ENCODE measurements at regions not wholly inside any gene's neighbourhood (a gene's known extent, or its start where the extent isn't known, plus 50 kb on each side); places are given as distances from the start of the nearest gene placed in this dataset.

- no peak overlapping the region for H3K27ac ChIP-seq (ENCODE audit: low read depth in 1 of 2, low read length in 2 of 2)
- DNase-seq (ENCODE audit: low spot score), result no peak
- H3K27me3 ChIP-seq (ENCODE audit: control insufficient read depth in 4 of 4, insufficient read depth in 4 of 4, low read length in 3 of 4), result no peaks in the 10 kb centered on the region
- no peak overlapping the region for H3K4me3 ChIP-seq (ENCODE audit: low read depth in 1 of 3, low read length in 3 of 3)
- peaks cover 0 to 3% (median under 1%) of the 10 kb centered on the region in 4 donors for H3K4me1 ChIP-seq (ENCODE audit: control insufficient read depth in 4 of 4, insufficient read depth in 4 of 4, low read length in 3 of 4)
- TF ChIP-seq, protein P1, sequence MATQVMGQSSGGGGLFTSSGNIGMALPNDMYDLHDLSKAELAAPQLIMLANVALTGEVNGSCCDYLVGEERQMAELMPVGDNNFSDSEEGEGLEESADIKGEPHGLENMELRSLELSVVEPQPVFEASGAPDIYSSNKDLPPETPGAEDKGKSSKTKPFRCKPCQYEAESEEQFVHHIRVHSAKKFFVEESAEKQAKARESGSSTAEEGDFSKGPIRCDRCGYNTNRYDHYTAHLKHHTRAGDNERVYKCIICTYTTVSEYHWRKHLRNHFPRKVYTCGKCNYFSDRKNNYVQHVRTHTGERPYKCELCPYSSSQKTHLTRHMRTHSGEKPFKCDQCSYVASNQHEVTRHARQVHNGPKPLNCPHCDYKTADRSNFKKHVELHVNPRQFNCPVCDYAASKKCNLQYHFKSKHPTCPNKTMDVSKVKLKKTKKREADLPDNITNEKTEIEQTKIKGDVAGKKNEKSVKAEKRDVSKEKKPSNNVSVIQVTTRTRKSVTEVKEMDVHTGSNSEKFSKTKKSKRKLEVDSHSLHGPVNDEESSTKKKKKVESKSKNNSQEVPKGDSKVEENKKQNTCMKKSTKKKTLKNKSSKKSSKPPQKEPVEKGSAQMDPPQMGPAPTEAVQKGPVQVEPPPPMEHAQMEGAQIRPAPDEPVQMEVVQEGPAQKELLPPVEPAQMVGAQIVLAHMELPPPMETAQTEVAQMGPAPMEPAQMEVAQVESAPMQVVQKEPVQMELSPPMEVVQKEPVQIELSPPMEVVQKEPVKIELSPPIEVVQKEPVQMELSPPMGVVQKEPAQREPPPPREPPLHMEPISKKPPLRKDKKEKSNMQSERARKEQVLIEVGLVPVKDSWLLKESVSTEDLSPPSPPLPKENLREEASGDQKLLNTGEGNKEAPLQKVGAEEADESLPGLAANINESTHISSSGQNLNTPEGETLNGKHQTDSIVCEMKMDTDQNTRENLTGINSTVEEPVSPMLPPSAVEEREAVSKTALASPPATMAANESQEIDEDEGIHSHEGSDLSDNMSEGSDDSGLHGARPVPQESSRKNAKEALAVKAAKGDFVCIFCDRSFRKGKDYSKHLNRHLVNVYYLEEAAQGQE (IDR thresholded peaks at IDR 0.05), result no peak
- TF ChIP-seq CTCF (IDR thresholded peaks at IDR 0.05; ENCODE audit: low read depth, low read length, missing input control), result no peak
- no peaks in the 10 kb centered on the region for H3K9me3 ChIP-seq (ENCODE audit: control insufficient read depth in 4 of 4, low read length in 3 of 4)
- 83% methylated on average over 3 of the region's 3 CpGs for WGBS
- no peak overlapping the region for H3K9ac ChIP-seq (ENCODE audit: low read depth in 1 of 2, low read length in 2 of 2)
- H3K36me3 ChIP-seq (ENCODE audit: control insufficient read depth in 4 of 4, insufficient read depth in 3 of 4, low read depth in 1 of 4, low read length in 3 of 4), result no peaks in the 10 kb centered on the region
These were observed 163.9 kb upstream of the RASSF8 start for GRCh38 chr12:25794571-25794970.

GRCh38 chr12:25796523-25797000 is 161.9 kb upstream of the RASSF8 start:
- Histone ChIP-seq H3K9me3 (ENCODE audit: control insufficient read depth in 4 of 4, low read length in 3 of 4) (no peaks in the 10 kb centered on the region), H3K4me3 (ENCODE audit: low read depth in 1 of 3, low read length in 3 of 3) (no peak overlapping the region), H3K9ac (ENCODE audit: low read depth in 1 of 2, low read length in 2 of 2) (no peak overlapping the region), H3K4me1 (ENCODE audit: control insufficient read depth in 4 of 4, insufficient read depth in 4 of 4, low read length in 3 of 4) (no peaks in the 10 kb centered on the region), H3K27ac (ENCODE audit: low read depth in 1 of 2, low read length in 2 of 2) (no peak overlapping the region), H3K27me3 (ENCODE audit: control insufficient read depth in 4 of 4, insufficient read depth in 4 of 4, low read length in 3 of 4) (no peaks in the 10 kb centered on the region), H3K36me3 (ENCODE audit: control insufficient read depth in 4 of 4, insufficient read depth in 3 of 4, low read depth in 1 of 4, low read length in 3 of 4) (no peaks in the 10 kb centered on the region)
- no peak for DNase-seq (ENCODE audit: low spot score)
- 72% methylated on average over 2 of the region's 2 CpGs for WGBS
- no peak for TF ChIP-seq HNF4A (conservative IDR thresholded peaks at IDR 0.05)
- TF ChIP-seq JUND (IDR thresholded peaks at IDR 0.05), result no peak
- TF ChIP-seq, protein P1 (IDR thresholded peaks at IDR 0.05), result no peak
- no peak for TF ChIP-seq GABPA (IDR thresholded peaks at IDR 0.05 in 1 of 2, conservative IDR thresholded peaks at IDR 0.05 in 1 of 2)
- no peak for TF ChIP-seq SP1 (IDR thresholded peaks at IDR 0.05)

- Histone ChIP-seq H3K4me1 (ENCODE audit: control insufficient read depth in 4 of 4, insufficient read depth in 4 of 4, low read length in 3 of 4) (no peaks in the 10 kb centered on the region), H3K9me3 (ENCODE audit: control insufficient read depth in 4 of 4, low read length in 3 of 4) (no peaks in the 10 kb centered on the region), H3K4me3 (ENCODE audit: low read depth in 1 of 3, low read length in 3 of 3) (no peak overlapping the region), H3K27ac (ENCODE audit: low read depth in 1 of 2, low read length in 2 of 2) (no peak overlapping the region), H3K36me3 (ENCODE audit: control insufficient read depth in 4 of 4, insufficient read depth in 3 of 4, low read depth in 1 of 4, low read length in 3 of 4) (no peaks in the 10 kb centered on the region), H3K9ac (ENCODE audit: low read depth in 1 of 2, low read length in 2 of 2) (no peak overlapping the region), H3K27me3 (ENCODE audit: control insufficient read depth in 4 of 4, insufficient read depth in 4 of 4, low read length in 3 of 4) (no peaks in the 10 kb centered on the region)
- DNase-seq (ENCODE audit: low spot score), result no peak
- WGBS, result 53% methylated on average over 2 of the region's 2 CpGs
- no peak for TF ChIP-seq SP1 (IDR thresholded peaks at IDR 0.05)
- TF ChIP-seq ZBTB33 (IDR thresholded peaks at IDR 0.05), result no peak
- no peak for TF ChIP-seq EGR1 (IDR thresholded peaks at IDR 0.05; ENCODE audit: low read depth in 2 of 2)
- TF ChIP-seq, protein P1 (IDR thresholded peaks at IDR 0.05), result no peak
- TF ChIP-seq, protein P2, sequence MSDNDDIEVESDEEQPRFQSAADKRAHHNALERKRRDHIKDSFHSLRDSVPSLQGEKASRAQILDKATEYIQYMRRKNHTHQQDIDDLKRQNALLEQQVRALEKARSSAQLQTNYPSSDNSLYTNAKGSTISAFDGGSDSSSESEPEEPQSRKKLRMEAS (IDR thresholded peaks at IDR 0.05), result no peak
- no peak for TF ChIP-seq TAF1 (conservative IDR thresholded peaks at IDR 0.05)
- TF ChIP-seq HNF4G (IDR thresholded peaks at IDR 0.05), result no peak
- no peak for TF ChIP-seq NR2F2 (IDR thresholded peaks at IDR 0.05)
These were observed 161.1 kb upstream of the RASSF8 start for GRCh38 chr12:25797386-25797785.

Data from liver (tissue), 8 donors.